ENCODE measurements at regions not wholly inside any gene's neighbourhood (a gene's known extent, or its start where the extent isn't known, plus 50 kb on each side); places are given as distances from the start of the nearest gene placed in this dataset.

DNA sequence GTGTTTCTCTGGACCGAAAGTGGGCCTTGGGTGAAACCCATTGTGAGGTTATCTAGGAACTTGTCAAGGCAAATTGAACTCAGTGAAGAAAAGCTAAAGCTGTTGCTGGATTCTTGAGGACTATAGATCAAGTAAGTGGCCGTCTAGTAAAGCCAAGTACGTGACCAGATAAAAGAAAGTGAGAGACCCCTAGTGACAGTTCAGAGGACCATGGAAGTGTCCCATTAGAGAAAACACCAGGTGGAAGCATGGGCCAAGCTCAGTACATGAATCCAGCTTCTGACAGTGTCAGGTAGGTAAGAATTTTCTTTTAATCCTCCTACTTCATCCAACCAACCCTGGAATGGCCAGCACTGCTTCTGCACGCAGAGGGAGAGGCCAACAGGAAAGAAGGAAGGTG lies 349.3 kb upstream of the RGMA start:
- no peak for DNase-seq (ENCODE audit: low read depth in 2 of 2)

GRCh38 chr15:93432474-93432873 lies 343.5 kb upstream of the RGMA start:
- no peak for DNase-seq (ENCODE audit: low read depth in 2 of 2)

DNA sequence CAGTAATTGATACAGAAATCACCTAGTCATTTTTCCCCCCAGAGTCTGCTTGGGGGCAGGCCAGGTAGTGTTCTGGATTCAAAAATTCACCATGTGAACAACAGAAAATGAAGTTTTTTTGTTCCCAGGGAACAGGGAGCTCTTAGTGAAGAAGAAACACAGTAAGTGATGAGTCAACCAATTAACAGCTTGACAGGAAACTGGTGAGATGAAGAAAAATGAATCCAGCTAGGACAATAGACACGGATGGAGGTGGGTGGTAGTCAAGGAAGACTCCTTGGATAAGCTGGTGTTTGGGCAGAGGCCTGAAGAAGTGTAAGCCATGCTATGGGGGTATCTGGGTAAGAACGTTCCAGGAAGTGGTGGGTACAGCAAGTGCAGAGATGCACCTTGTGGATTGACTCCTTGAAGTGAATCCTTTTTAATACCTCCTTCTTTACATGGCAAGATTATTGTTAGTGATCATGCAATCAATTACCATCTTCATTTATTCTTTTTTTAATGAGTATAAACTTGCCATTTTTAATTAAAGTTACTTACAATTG lies 339.9 kb upstream of the RGMA start:
- DNase-seq (ENCODE audit: low read depth in 2 of 2), result no peak

- DNase-seq (ENCODE audit: low read depth in 2 of 2), result no peak
Observed at GRCh38 chr15:93428150-93428549, 339.1 kb upstream of the RGMA start.

DNA sequence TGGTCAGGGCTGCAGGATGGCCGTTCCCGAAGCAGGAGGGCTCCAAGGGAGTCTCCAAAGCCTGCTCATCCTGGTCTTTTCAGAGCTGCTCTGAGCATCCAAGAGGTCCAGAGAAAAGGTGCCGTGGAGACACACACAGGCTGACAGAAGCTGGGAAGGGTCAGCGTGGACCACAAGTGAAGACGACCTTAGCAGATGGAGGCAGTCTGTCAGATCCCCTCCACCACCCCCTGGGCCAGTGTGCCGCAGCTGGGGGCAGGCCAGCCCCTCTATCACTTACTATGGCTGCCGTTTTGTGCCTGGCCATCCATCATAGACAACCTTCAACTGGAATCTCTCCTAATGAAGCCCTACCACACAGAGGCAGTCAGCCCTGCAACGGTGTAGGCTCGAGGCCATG lies 335.1 kb upstream of the RGMA start:
- DNase-seq (ENCODE audit: low read depth in 2 of 2), result no peak

DNA sequence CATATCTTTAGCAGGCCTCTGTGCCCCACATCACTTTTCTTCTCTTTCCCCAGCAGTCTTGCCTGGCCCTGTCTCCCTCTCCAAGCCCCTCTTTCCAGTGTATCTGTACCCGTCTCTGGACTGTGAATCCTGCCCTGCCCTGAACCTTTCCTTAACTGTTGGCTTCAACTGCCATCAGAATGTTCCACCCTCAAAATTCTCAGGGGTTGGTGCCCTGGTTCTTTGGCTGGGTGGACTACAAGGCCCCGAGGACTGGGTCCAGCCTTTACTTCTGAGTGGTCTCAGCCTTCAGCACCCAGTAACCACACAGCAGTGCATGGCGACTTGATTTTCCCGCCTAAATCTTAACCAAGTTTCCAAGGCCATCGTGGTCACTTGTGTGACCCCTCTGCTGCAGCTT lies 333.5 kb upstream of the RGMA start:
- DNase-seq (ENCODE audit: low read depth in 2 of 2), result no peak

DNA sequence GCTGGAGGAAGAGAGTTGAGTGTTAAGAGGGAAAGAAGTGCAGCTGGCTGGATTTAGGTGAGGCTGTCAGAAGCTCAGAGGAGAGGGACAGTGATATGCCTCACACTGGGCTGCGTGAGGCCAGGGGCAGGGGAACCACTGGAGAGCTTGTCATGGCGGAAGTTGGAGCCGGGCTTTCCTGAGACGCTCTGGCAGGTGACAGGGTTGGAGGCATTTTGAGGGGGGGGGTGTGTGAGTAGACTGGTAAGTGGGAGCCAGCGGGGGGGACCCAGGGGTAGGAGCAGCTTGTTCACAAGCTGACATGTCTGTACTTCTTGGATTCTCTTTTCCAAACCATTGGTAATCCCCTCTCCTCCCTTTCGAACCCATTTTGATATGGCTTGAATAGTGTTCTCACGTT lies 331.5 kb upstream of the RGMA start:
- no peak for DNase-seq (ENCODE audit: low read depth in 2 of 2)

- no peak for DNase-seq (ENCODE audit: low read depth in 2 of 2)
Observed at GRCh38 chr15:93420050-93420452, 331.0 kb upstream of the RGMA start.

DNA sequence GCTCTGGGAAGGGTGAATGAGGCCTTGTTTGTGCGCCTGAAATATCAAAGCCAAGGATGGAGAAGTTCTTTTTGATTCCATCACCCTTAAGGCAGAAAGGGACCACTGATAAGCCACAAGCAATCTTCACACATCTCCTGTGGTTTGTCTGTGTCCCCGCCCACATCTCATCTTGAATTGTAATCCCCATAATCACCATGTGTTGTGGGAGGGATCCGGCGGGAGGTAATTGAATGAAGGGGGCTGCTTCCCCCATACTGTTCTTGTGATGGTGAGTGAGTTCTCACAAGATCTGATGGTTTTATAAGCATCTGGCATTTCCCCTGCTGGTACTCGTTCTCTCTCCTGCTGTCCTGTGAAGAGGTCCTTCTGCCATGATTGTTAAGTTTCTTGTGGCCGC lies 329.6 kb upstream of the RGMA start:
- DNase-seq (ENCODE audit: low read depth in 2 of 2), result no peak

DNA sequence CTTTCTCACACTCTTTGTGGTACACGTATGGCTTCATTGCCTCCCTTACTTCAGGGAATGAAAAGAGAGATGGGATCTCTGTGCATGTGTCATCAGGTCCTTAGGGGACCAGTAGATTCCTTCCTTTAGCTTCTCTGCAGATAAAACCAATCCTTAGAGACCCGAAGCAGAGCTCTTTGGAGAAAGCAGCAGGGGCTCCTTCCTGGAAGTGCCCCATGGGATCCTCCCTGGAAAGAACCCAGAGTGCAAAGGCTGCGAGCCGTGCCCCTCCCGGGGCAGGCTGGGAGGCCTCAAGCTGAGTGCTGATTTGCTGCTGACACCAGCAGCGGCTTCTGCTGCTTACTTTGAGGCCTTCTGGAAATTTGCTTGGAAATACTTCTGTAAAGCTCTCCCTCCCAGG lies 328.6 kb upstream of the RGMA start:
- no peak for DNase-seq (ENCODE audit: low read depth in 2 of 2)

DNA sequence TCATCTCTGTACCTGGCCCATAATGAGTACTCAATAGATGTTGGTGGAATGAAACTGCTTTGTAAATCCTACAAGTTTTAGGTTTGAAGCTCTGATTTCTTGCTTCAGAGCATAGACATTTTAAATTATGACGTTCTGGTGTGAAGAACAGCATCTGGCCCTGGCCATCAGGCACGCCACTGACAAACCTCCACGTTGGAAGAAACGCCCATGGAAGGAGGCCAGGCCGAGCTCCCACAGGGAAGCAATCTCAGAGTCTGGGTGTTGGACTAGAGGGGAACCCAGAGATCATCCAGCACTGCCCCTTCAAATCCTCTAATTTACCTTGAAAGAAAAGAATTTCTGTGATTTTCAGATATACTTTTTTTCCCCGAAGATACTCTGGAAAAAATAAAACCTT lies 328.1 kb upstream of the RGMA start:
- no peak for DNase-seq (ENCODE audit: low read depth in 2 of 2)

GRCh38 chr15:93415576-93415975 lies 326.6 kb upstream of the RGMA start:
- DNase-seq (ENCODE audit: low read depth in 2 of 2), result no peak

DNA sequence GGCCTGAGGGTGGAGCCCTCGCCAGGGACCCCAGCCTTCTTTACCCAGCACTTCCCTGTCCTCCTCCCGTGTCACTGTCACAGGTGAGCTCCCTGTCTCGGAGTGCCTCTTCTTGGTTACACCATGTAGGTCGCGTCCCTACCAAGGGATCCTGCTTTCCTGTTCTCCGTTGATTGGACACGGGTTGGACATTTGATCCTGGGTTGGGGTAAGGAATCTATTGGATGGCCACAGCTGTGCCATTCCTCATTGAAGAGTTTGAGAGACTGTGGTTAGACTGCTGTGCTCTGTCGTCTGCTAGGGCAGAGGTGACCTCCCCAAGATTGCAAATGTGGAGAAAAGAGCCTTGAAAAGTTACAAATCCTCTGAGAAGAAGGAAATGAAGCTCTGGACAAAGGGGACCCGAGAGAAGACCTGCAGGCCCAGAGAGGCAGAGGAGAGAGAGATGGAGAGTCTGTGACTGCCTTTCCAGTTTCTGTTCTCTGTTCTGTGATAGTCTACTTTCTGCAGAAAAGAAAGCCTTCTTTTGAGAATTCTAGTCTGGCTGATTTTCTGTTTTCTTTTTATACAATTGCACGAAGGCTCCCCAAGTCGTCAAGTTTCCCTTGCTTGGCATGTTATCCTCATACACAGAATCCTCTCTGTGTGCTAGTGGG lies 325.7 kb upstream of the RGMA start:
- DNase-seq (ENCODE audit: low read depth in 2 of 2), result no peak

DNA sequence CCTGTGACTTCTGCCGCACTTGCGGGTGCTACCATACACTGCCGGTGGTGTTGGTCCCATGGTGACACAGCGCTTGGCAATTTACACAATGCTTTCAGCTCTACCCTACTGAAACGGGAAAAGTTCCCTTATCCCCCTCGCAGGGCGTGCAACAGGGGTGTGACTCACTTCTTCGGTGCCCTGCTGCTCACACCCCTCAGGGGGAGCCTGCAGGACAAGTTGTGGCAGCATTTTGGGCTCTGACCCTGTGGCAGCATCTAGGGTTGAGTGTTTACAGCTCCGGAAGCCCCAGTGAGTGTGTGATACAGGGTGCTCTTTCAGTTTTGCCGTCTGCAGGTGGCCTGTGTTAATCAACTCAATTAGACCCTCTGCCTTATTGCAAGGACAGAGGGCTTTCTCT lies 324.7 kb upstream of the RGMA start:
- no peak for DNase-seq (ENCODE audit: low read depth in 2 of 2)

DNA sequence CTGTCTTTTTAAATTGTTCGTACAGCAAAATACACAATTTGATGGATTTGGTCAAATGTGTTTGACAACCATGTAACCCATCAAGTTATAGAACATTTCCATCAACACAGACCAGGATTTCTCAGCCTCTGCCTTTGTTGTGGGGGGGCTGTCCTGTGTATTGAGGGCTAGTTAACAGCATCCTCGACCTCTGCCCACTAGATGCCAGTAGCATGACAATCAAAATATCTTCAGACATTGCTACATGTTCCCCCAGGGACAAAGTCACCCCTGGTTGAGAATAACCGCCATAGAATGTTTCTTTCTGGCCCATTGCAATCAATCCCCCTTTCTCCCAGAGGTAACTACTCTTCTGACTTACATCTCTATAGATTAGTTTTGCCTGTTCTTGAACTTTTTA lies 310.1 kb upstream of the RGMA start:
- DNase-seq (ENCODE audit: low read depth in 2 of 2), result no peak

DNA sequence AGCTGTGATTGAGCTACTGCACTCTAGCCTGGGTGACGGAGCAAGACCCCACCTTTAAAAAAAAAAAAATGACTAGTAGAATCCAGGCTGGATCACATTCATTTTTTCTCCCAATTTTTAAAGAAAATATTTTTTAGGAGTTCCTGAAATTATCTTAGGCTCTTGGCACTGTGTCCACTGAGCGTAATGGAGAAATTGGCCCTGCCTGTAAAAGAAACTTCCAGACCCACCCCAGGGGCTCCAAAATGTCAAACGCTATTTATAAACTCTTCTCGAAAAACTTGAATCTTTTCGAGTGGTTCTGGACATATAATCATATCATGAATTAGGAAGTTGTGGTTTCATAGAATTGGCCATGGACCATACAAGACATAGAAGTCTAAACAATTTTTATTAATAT lies 300.2 kb upstream of the RGMA start:
- no peak for DNase-seq (ENCODE audit: low read depth in 2 of 2)

DNA sequence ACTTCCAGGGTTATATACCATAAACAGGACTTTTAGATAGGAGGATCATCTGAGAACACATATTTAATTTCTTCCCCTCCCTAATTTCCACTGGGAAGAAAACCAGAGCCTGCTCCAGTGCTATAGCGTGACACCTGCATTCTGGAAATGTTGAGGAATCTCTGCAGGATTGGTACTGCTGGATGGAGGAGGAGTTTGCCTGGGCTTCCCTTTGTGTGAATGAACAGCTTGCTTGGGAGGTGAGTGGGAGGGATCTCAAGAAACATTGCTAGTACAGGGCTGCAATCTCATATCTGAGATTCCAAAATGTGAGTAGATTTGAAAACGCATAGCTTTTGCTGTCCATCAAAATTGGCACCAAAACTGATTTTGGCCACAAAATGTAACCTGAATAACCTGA lies 295.9 kb upstream of the RGMA start:
- no peak for DNase-seq (ENCODE audit: low read depth in 2 of 2)

DNA sequence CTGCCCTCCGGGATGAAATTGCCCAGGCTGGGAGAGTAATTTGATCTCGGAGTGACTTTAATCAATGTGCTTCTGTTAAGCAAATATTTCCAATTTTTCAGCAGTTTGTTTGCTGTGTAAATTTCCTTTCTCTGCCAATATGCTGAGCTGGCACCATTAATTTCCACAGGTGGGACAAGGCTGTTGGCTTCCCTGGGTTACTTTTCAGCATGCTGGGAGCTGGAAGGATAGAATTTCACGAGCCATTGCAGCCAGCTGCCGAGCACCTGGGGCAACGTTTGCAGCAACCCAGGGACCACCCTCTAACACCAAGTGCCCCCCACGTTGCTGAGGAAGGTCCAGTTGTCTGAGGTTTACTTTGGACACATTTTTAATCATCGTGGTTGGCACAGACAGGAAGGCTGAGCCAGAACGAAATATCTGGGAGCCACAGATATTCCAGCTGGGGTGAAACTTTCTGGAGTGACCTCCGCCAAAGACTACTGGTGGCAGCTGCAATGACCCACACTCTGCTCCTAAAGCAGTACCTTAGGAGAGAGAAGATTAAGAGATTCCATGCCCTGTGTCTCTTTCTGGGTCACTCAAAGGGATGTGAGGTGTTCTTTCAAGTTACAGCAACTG lies 293.3 kb upstream of the RGMA start:
- no peak for DNase-seq (ENCODE audit: low read depth in 2 of 2)

DNA sequence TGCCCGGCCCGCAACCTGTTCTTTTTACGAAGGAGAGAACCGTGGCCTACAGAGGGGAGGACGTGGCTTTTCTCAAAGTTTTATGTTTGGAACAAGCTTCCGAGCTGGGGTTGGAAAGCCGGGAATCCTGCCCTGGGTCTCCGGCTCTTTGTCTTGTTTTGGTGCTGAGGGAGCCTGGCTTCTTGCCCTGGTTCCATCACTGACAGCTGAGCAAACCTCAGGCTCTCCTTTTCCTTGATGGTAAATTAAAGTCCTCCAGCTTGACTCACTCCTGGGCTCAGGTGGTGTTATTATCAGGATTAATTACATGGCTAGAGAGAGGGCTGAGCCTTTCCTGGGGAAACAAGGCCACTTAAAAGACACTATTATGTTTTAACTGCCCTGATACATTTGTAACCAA lies 289.5 kb upstream of the RGMA start:
- no peak for DNase-seq (ENCODE audit: low read depth in 2 of 2)

GRCh38 chr15:93372865-93373223 lies 283.8 kb upstream of the RGMA start:
- no peak for DNase-seq (ENCODE audit: low read depth in 2 of 2)

DNA sequence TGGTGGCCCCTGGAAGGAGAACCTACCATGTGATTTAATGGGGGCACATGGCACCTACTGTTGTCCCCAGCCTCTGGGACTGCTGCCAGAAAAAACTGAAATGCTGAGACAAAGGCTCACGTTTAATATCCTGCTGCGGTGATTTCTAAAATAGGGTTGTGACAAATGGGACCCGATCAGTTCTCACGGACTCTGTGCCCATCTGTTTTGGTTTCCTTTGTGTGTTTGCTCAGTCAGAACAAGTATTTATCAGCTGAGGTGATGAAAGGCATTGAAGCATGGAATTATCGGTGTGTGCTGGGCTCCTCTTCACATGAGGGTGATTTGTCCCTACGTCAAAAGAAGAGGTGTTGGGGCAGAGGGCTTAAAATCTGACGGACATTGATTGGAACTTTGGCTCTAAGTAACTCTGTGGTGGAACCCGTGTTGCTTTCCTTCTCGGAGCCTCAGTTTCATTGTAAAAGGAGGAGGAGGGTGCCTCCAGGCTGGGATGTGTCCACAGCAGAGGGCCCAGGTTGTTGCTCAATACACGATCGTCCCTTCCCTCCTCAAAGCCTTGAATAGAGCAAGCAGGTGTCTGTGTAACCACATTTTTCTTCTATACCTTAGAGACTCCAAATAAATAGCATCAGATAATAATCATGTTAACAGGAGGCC lies 283.3 kb upstream of the RGMA start:
- DNase-seq (ENCODE audit: low read depth in 2 of 2), result no peak

DNA sequence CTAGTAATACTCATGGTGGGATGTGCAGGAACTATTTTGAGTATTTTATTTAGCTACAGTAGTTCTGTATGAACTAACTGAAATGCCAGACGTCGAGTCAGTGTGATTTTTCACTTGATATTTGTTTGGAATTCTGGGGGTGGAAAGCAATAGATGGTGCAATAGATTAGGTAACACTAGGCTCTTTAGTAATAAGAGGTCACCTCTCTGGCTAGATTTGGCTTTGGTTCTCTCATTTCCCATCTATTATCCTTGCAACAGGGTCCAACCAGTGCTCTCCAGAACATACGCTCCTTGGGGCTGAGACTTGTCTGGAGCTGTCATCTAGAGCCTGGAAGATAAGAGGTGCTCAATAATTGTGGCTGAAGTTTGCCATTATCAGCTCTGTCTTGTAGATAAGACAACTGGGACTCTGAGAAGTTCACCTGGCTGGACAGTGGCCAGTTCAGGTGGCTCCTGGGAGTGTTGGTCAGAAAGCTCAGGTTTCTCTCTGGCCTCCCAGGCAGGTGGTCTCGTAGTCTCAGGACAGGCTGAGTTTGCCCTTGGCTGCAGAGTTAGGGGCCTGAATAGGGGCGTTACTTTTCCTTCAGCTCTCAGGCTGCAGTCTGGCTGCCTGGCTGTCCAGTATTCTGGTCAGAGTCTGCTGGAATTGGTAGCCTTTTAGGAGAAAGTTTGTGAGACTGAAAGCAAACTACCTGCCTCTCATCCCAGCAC lies 277.5 kb upstream of the RGMA start:
- DNase-seq (ENCODE audit: low read depth in 2 of 2), result no peak

DNA sequence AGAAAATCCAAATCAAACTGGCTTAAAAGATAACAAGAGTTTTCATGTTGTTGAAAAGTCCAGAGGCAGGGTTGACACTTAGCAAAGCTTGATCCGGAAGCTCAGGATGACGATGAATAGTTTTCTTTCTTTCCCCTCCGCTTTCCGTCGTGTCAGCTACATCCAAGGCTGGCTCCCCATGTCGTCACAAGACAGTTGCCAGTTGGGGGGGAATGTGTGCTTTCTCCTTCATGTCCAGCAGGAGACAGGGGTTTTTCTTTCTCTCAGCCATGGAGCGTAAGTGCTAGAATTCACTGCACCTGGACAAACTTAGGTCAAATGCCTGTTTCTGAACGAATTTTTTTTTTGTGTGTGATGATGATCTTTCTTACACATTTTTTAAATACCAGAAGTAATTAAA lies 273.8 kb upstream of the RGMA start:
- DNase-seq (ENCODE audit: low read depth in 2 of 2), result no peak
